Stimulated activated naive CD8-positive, alpha-beta T cell treated with anti-CD3 and anti-CD28 coated beads, Interleukin-15, amount 100 ng/mL, for 72 hours (primary cell): ENCODE measurements at regions not wholly inside any gene's neighbourhood (a gene's known extent, or its start where the extent isn't known, plus 50 kb on each side); places are given as distances from the start of the nearest gene placed in this dataset.

Experiments used
- ATAC-seq: fragments of 150-1000 bp; cut with Tn5 transposase; 2 replicates; pipeline ENCODE4 v1.10.0; 2021; ENCODE audit warnings: mild to moderate bottlenecking, moderate library complexity
- DNase-seq, 2 donors: peaks; one replicate each; pipeline ENCODE4 v3.0.0; 2021 to 2022
- H3K27ac Mint-ChIP-seq, 2 donors: one replicate each; pipeline ENCODE4 v1.8.0; 2022; ENCODE audit warnings: mild to moderate bottlenecking in 2 of 2, mixed read lengths in 2 of 2, moderate library complexity in 2 of 2
- H3K27me3 Mint-ChIP-seq: one replicate; pipeline ENCODE4 v1.8.0; 2022; ENCODE audit warnings: mixed read lengths
- H3K4me1 Mint-ChIP-seq: one replicate; pipeline ENCODE4 v1.8.0; 2022; ENCODE audit warnings: mild to moderate bottlenecking, mixed read lengths
- H3K4me3 Mint-ChIP-seq, 2 donors: one replicate each; pipeline ENCODE4 v1.8.0; 2022; ENCODE audit warnings: mild to moderate bottlenecking in 2 of 2, mixed read lengths in 2 of 2, moderate library complexity in 1 of 2
- H3K9me3 Mint-ChIP-seq, 2 donors: one replicate each; pipeline ENCODE4 v1.8.0; 2022; ENCODE audit warnings: mixed read lengths in 2 of 2

DNA sequence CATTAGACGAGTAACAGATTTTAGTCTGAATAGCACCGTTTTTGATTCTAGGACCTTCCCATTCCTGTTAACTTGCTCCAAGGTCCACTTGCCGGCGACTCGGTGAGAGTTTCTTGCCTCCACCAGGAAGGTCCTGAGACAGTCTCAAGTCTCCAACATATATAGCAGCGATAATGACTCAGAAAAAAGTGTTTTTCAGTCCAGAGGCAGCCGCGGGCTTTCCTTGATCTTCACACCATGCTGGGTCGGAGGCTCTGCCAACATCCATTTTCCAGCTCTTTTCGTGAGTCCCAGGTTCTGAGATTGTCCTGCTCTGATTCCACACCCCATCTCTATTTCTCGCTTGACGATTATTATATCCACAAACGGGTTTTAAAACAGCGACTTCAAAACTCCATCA, 170.5 kb downstream of the GPX5 start:
- H3K27ac Mint-ChIP-seq, result no peak overlapping the region

DNA sequence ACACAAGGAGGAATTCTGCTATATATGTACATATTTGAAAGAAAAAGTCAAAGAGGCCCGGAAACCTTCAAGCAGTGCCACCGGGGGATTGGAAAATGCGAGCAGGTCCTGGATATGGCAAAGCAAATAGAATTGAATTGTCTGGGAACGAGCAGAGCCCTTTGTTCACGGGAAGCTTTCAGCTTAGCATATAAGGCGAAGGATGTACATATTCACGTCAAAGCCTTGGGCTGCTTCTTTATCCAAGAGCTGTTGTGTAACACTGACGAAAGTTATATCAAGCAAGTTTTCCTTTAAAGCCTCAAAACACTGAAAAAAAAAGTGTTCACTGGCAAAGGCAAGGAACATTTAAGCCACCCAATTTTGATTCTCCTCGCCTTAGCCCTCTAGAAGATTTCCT, 171.0 kb downstream of the GPX5 start:
- ATAC-seq, result no peak
- Mint-ChIP-seq H3K27me3 (peaks cover 100% of the 10 kb centered on the region), H3K4me1 (peaks cover 22% of the 10 kb centered on the region), H3K27ac (no peak overlapping the region), H3K9me3 (no peaks in the 10 kb centered on the region), H3K4me3 (peak overlapping the region in 1 of 2 donors; percentile 54)
- DNase-seq, result no peak

More for the DNA sequence above, 170.5 kb downstream of the GPX5 start:
- H3K9me3 Mint-ChIP-seq, result no peaks in the 10 kb centered on the region
- DNase-seq, result no peak
- peaks cover 100% of the 10 kb centered on the region for H3K27me3 Mint-ChIP-seq
- peak overlapping the region; percentile 8 to 54 for H3K4me3 Mint-ChIP-seq
- H3K4me1 Mint-ChIP-seq, result peaks cover 22% of the 10 kb centered on the region
- no peak for ATAC-seq

DNA sequence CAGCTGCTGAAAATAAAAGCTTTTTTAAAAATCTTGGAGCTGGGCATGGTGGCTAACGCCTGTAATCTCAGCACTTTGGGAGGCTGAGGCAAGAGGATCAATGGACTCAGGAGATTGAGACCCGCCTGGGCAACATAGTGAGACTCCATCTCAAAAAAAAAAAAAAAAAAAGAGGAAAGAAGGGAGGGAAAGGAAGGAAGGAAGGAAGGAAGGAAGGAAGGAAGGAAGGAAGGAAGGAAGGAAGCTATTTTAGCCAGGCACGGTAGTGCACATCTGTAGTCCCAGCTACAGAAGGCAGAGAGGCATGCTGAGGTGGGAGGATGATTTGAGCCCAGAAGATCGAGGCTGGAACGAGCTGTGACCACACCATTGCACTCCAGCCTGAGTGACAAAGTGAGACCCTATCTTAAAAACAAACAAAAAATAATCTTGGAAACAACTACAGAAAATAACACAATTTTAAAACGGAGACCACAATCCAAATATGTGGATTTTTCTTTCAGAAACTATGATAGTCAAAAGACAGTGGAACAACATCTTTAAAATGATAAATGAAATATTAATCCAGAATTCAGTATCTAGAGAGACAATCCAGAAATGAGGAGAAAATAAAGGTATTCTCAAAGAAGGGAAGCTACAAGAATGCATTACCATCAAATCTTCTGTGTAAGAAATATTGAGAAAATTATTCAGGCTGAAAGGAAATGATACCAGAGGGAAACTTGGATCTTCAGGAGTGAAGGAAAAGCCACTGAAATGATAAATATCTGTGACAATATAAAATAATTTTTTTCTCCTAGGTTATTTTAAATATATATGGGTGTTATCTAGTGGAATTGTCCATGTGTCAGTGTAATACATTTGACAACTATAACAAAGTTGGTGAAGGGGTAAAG, 182.0 kb downstream of the GPX5 start:
- H3K9me3 Mint-ChIP-seq, result peaks cover 23 to 29% of the 10 kb centered on the region in 2 donors
- peaks cover 93% of the 10 kb centered on the region for H3K27me3 Mint-ChIP-seq
- no peak overlapping the region for H3K27ac Mint-ChIP-seq
- ATAC-seq, result no peak
- H3K4me3 Mint-ChIP-seq, result no peak overlapping the region
- DNase-seq, result no peak
- peaks cover 13% of the 10 kb centered on the region for H3K4me1 Mint-ChIP-seq

DNA sequence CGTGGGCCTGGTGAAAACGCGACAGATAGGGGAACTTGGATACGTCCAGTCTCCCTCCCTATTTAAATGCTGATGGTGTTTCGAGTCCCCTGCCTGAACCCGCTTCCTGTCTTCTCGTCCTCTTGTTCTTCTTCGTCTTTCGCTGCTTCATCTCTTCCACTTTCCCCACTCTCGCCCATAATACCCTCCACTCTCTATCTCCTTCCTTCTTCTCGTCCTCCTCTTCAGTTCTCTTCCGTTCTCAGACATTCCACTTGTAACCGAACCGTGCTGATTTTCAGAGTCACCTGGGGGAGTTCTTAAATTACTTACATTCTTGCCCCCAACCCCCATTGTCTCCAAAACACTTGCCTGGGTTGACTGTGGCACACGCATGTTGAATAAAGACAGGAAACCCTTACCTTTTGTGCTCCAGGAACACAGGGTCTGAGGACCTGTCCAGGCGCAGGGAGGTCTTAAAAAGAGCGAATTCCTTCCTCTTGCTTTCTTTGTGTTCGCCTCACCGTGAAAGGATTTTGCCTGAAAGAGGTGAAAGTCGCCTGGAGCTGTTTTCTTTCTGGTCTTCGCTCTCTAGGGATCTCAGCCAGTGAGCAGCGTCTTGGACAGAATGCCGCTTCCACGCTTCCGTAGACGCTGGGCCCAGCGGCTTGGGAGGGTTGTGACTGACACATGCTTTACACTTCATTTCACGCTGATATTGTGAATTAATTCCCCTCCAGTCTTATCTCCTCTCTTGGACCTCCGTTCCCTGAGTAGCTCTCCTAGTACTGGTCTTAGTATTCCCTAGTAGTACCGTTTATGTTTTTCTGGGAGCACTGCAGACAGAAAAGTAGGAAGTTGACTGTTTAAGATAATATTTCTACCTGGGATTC, 184.0 kb downstream of the GPX5 start:
- H3K4me1 Mint-ChIP-seq, result peaks cover 13% of the 10 kb centered on the region
- no peak for DNase-seq
- peaks cover 23 to 29% of the 10 kb centered on the region in 2 donors for H3K9me3 Mint-ChIP-seq
- peaks cover 86% of the 10 kb centered on the region for H3K27me3 Mint-ChIP-seq
- peak overlapping the region; percentile 70 to 85 for H3K4me3 Mint-ChIP-seq
- no peak for ATAC-seq
- H3K27ac Mint-ChIP-seq, result no peak overlapping the region

DNA sequence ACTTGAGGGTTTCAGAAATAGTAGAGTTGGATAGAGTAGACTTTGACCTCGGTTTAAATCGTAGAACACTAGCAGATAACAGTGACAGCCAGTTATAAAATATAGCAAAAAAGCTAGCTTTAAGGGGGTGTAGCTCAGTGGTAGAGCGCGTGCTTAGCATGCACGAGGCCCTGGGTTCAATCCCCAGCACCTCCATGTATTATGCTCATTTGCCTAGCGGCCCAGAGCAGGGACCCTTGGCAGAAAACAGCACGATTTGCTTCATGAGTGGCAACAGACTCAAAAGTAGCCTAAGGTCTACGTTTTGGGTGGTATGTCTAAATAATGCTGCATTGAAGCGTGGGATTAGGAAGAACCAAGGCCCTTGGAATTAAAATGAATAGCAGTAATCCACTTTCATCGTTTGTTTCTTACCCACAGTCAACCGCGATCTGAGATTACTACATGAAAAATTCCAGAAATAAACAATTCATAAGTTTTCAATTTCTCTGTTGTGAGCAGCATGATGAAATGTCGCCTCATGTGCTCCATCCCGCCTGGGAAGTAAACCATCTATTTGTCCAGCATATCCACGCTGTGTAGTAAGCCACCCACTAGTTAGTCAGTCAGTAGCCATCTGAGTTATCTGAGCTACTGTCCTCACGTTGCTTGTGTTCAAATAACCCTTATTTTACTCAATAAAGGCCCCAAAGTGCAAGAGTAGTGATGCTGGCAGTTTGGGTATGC, 184.9 kb downstream of the GPX5 start:
- Mint-ChIP-seq H3K27me3 (peaks cover 87% of the 10 kb centered on the region), H3K4me3 (peak overlapping the region; percentile 70 to 85), H3K4me1 (peaks cover 13% of the 10 kb centered on the region), H3K27ac (peak overlapping the region in 1 of 2 donors; percentile 27), H3K9me3 (peaks cover 23 to 29% of the 10 kb centered on the region in 2 donors)
- ATAC-seq (peak; percentile 67), DNase-seq (peak in 1 of 2 donors; percentile 43)

DNA sequence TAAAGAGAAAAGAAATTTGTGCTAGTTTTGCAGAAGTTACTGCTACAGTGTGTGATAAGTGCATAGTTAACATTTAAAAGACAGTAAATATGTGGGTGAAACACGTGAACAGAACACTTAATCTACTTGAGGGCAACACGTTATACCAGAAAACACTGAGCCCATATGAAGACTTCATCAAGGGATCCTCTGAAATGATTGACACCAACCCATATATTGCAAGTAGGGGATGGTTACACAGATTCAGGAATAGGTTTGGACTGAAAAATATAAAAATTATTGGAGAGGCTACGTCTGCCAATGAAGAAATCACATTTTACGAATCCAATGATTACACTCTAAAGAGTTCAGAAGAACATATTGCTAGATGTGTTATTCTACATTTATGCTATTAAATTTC, 185.6 kb downstream of the GPX5 start:
- DNase-seq (no peak), ATAC-seq (no peak)
- peaks cover 23 to 29% of the 10 kb centered on the region in 2 donors for H3K9me3 Mint-ChIP-seq
- H3K4me3 Mint-ChIP-seq, result no peak overlapping the region
- H3K27ac Mint-ChIP-seq, result no peak overlapping the region
- H3K27me3 Mint-ChIP-seq, result peaks cover 89% of the 10 kb centered on the region
- H3K4me1 Mint-ChIP-seq, result peaks cover 13% of the 10 kb centered on the region

DNA sequence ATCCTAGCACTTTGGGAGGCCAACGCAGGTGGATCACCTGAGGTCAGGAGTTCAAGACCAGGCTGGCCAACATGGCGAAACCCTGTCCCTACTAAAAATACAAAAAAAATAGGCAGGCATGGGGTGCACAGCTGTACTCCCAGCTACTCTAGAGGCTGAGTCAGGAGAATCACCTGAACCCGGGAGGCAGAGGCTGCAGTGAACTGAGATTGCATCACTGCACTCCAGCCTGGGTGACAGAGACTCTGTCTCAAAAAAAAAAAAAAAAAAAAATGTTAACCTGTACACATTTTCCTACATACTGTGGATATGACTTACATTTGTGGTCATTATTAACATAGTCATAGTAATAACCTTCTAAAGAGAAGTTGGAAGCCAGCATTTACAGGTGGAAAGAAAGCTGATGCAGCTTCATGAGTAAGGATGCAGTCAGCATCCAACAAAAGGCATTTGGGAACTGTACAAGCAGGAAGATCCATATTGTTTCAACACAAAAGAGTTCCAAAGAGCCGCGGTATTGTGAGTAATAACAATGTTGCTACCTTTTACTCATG, 186.2 kb downstream of the GPX5 start:
- ATAC-seq (peak; percentile 69), DNase-seq (no peak)
- H3K4me3 Mint-ChIP-seq, result no peak overlapping the region
- peaks cover 89% of the 10 kb centered on the region for H3K27me3 Mint-ChIP-seq
- H3K9me3 Mint-ChIP-seq, result peaks cover 23 to 25% of the 10 kb centered on the region in 2 donors
- H3K27ac Mint-ChIP-seq, result no peak overlapping the region
- H3K4me1 Mint-ChIP-seq, result peaks cover 13% of the 10 kb centered on the region

DNA sequence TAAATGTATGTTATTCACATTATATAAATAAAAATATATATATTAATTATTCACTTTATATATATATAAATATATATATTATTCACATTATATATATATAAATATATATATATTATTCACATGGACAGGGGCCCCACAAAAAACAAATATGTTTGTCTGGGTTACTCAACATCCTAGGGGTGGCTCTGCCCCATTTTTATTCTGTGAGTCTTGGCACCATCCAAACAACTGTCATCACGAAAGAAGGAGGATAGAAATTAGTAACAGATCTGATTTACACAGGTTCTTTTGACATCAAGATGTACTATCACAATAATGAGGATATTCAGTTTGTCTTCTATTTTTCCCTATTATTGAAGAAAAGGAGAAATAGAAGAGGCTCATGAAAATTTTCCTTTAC, 187.3 kb downstream of the GPX5 start:
- Mint-ChIP-seq H3K4me1 (peaks cover 13% of the 10 kb centered on the region), H3K27ac (no peak overlapping the region), H3K27me3 (peaks cover 89% of the 10 kb centered on the region), H3K4me3 (no peak overlapping the region), H3K9me3 (peaks cover 14 to 15% of the 10 kb centered on the region in 2 donors)
- ATAC-seq, result peak; percentile 68
- no peak for DNase-seq

DNA sequence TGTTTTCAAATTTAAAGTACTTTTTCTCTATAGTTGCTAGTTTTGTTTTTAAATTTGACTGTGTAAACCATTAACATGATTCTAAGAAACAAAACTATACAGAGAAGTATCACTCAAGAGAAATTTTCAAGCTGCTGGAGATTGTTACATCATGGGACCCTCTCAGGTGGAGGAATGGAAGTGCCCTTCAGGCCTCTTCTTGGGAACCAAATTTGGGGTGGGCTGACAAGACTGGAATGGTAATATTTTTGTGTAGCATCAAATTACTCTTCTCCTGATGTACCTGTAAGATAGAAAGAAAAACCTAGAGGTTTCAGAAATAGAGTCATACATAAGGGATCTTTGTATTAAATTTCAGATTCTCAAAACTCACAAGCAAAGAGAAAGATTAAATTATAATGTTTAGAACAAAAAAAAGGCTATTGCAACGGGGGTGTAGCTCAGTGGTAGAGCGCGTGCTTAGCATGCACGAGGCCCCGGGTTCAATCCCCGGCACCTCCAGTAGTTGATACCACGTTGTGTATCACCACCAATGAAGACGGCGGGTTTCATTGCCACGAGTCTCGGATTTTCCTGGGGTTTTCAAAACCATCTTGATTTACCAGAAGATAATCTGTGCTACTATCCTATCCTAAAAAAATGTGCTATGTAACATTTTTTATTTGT, 193.7 kb downstream of the GPX5 start:
- H3K9me3 Mint-ChIP-seq, result peaks cover 0 to 4% of the 10 kb centered on the region in 2 donors
- no peak for ATAC-seq
- no peaks in the 10 kb centered on the region for H3K4me1 Mint-ChIP-seq
- H3K27ac Mint-ChIP-seq, result no peak overlapping the region
- peaks cover 100% of the 10 kb centered on the region for H3K27me3 Mint-ChIP-seq
- H3K4me3 Mint-ChIP-seq, result no peak overlapping the region
- peak in 1 of 2 donors; percentile 41 for DNase-seq

DNA sequence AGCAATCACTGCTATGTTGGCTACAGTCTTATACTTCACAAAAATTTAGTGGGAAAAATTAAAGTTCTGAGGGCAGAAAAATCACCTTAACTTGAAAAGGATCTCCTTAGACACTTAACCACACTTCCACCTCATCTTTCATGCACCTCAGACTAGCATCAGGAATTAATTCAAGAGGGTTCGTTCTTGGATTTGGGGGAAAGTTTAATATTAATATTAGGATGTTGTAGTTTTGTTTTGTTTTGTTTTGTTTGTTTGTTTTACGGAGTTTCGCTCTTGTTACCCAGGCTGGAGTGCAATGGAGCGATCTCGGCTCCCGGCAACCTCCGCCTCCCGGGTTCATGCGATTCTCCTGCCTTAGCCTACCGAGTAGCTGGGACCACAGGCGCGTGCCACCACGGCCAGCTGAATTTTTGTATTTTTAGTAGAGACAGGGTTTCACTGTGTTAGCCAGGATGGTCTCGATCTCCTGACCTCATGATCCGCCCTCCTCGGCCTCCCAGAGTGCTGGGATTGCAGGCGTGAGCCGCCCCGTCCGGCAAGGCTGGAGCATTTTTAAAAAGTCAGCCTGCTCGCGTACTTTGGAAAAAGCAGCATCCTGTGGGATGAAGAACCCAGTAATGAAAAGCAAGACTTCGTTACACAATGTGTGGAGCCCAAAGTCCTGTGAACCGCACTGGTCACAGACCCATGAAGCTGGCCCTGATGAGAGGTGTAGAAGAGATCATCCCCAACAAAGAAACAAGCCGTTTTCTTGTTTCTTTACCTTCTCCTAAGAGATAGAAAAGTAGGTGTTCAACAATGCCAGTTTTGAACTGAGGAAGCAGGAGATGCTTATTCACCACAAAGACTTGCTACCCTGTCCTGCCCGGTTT, 194.9 kb downstream of the GPX5 start:
- H3K4me1 Mint-ChIP-seq, result no peaks in the 10 kb centered on the region
- peaks cover 100% of the 10 kb centered on the region for H3K27me3 Mint-ChIP-seq

DNA sequence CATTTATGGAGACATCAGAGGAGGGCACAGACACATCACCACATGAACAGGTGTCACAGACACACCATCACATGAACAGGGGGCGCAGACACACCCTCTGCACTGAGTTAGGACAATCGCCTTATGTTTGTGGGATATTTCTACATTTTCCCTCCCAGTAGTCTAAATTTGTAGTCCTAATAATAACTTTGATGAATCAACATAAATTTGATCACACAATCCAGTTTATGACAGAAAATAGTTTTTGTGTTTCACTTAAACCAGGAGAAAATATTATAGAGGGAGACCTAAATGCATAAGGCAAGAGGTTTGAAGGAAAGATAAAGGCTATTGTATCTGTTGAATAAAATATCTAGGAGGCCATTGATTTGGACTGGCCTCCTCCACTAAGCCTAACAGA, 195.7 kb downstream of the GPX5 start:
- ATAC-seq, result no peak
- H3K4me3 Mint-ChIP-seq, result no peak overlapping the region
- no peak overlapping the region for H3K27ac Mint-ChIP-seq
- peaks cover 0 to 4% of the 10 kb centered on the region in 2 donors for H3K9me3 Mint-ChIP-seq
- DNase-seq, result no peak
- peaks cover 97% of the 10 kb centered on the region for H3K27me3 Mint-ChIP-seq
- H3K4me1 Mint-ChIP-seq, result no peaks in the 10 kb centered on the region

More for the DNA sequence above, 194.9 kb downstream of the GPX5 start:
- DNase-seq, result no peak
- no peak for ATAC-seq
- Mint-ChIP-seq H3K9me3 (peaks cover 0 to 4% of the 10 kb centered on the region in 2 donors), H3K4me3 (no peak overlapping the region), H3K27ac (no peak overlapping the region)

DNA sequence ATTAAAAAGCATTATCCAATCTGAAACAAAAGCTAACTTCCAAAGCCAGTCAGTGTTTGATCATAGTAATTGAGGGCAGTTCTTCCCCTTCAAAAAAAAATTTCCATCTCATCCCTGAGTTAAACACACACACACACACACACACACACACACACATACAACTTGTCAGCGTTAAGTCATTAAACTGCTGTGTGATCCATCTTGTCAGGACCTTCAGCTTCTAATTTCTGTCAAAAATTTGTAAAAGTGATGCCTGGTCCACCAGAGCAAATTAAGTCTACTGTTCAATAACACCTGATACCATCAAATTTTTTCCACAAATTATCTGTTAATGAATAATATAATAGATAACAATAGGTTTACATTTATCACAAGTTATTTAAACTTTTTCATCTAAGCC, 198.7 kb downstream of the GPX5 start:
- Mint-ChIP-seq H3K9me3 (no peaks in the 10 kb centered on the region), H3K4me1 (peaks cover 16% of the 10 kb centered on the region), H3K4me3 (no peak overlapping the region), H3K27me3 (peaks cover 93% of the 10 kb centered on the region), H3K27ac (no peak overlapping the region)
- ATAC-seq, result no peak
- DNase-seq, result no peak

DNA sequence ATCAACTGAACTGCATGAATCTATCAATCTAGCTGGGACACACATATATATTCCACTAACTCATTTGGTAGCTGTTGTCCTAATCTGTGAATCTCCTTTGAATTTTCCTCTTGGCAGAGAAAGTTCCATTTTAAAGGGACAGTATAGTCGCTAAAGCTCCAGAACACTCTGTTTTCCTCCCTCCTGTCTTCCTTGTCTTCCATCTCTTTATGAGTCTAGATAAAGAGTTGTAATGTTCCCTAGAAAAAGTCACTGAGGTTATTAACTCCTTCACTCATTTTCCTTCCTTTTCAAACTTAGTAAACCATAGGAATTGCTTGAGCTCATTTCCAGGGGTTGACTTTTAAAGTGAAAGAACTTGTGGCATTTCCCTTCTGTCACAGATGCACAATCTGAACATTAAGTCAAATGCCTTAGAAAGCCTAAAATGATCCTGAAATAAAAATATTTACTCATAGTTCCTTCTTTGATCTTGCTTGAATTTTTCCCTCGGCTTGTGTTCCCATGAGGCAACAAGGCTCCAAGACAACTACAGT, 198.4 kb downstream of the TRIM27 start:
- H3K27me3 Mint-ChIP-seq, result peaks cover 93% of the 10 kb centered on the region
- no peak for DNase-seq
- no peak for ATAC-seq
- H3K4me1 Mint-ChIP-seq, result peaks cover 17% of the 10 kb centered on the region
- H3K4me3 Mint-ChIP-seq, result no peak overlapping the region
- H3K9me3 Mint-ChIP-seq, result no peaks in the 10 kb centered on the region
- H3K27ac Mint-ChIP-seq, result no peak overlapping the region
